SJSA1 (cell line): ENCODE measurements at regions not wholly inside any gene's neighbourhood (a gene's known extent, or its start where the extent isn't known, plus 50 kb on each side); places are given as distances from the start of the nearest gene placed in this dataset.
"Not testable (repeated sequence)": the region's sequence is repeated elsewhere in the genome, so short reads cannot be mapped to it uniquely, and the experiment has no call there.

Experiments used
- DNase-seq, 2 experiments: peaks; one replicate each; pipeline ENCODE4 v3.0.0-alpha.2; 2015 to 2020; ENCODE audit warnings: low spot score in 2 of 2, low read depth in 1 of 2
- H3K27ac ChIP-seq: fragments of 250-450 bp; sonication (Bioruptor Pico); 2 replicates; pipeline ENCODE4 v1.5.1; 2020; ENCODE audit warnings: mild to moderate bottlenecking, moderate library complexity
- H3K27me3 ChIP-seq: fragments of 250-450 bp; sonication (Bioruptor Pico); replicated peaks from 2 replicates; pipeline ENCODE4 v1.5.1; 2020; ENCODE audit warnings: mild to moderate bottlenecking, moderate library complexity
- H3K36me3 ChIP-seq: fragments of 250-450 bp; sonication (Bioruptor Pico); 2 replicates; pipeline ENCODE4 v1.5.1; 2020; ENCODE audit warnings: mild to moderate bottlenecking
- H3K4me1 ChIP-seq: fragments of 250-450 bp; sonication (Bioruptor Pico); replicated peaks from 2 replicates; pipeline ENCODE4 v1.6.1; 2021; ENCODE audit warnings: mild to moderate bottlenecking
- H3K4me3 ChIP-seq: fragments of 250-450 bp; sonication (Bioruptor Pico); 2 replicates; pipeline ENCODE4 v1.5.1; 2020; ENCODE audit warnings: mild to moderate bottlenecking
- H3K9me3 ChIP-seq: fragments of 250-450 bp; sonication (Bioruptor Pico); replicated peaks from 2 replicates; pipeline ENCODE4 v1.5.1; 2020; ENCODE audit warnings: mild to moderate bottlenecking

DNA sequence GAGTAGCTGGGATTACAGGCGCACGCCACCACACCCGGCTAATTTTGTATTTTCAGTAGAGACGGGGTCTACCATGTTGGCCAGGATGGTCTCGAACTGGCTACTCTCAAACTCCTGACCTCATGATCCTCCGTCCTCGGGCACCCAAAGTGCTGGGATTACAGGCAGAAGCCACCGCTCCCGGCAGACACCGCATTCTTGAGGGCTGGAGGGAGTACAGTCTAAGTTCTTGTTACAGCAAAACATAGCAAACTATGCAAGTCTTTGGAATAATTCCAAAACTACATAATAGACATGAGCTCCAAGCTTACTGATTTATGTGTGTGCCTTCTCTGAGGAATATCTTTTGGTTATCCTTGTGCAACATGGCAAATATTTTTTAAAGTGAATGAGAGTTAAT is 299.1 kb upstream of the ZNF658 start:
- H3K4me3 ChIP-seq, H3K9me3 ChIP-seq, H3K4me1 ChIP-seq, H3K36me3 ChIP-seq, H3K27ac ChIP-seq, H3K27me3 ChIP-seq: not testable (repeated sequence)
- peak; percentile 0 to 16 for DNase-seq

DNA sequence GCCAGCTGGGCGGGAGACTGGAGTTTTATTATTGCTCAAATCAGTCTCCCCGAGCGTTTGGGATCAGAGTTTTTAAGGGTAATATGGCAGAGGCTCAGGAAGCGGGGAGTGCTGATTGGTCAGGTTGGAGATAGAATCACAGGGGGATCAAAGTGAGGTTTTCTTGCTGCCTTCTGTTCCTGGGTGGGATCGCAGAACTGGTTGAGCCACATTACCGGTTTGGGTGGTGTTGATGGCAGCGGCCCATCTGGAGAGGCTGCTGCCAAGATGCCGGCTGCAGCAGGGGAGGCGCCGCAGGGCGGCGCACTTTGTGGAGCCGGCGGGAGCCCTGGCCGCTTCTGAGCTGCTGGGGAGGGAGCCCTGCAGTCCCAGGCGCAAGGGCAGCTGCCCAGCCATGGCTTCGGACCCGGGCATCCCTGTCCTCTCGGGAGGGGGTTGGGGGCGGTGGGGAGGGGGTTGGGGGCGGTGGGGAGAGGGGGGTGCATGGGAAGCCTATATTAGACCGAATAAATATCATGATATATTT is 268.9 kb upstream of the ZNF658 start:
- not testable (repeated sequence) for H3K4me1 ChIP-seq, H3K36me3 ChIP-seq, H3K27me3 ChIP-seq, H3K4me3 ChIP-seq, H3K9me3 ChIP-seq, DNase-seq, H3K27ac ChIP-seq

DNA sequence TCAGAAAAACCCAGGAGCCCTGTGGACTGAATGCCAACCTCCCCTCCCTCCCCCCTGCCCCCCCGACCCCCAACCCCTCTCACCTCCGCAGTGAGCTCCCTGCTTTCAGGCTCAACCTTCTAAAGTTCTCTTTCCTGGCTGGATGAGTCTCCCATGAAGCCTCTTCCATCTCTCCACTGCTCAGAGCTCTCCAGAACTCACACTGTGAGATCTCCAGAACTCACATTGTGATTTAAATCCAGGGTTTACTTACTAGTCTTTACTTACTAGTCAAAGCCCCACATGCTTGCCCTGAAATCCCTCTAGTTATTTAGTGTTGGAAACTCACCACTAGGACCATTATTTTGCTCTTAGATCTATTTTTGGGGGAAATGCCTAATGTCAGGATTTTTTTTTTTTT is 252.8 kb upstream of the ZNF658 start:
- DNase-seq, H3K4me3 ChIP-seq, H3K4me1 ChIP-seq, H3K9me3 ChIP-seq, H3K27ac ChIP-seq, H3K27me3 ChIP-seq, H3K36me3 ChIP-seq: not testable (repeated sequence)

DNA sequence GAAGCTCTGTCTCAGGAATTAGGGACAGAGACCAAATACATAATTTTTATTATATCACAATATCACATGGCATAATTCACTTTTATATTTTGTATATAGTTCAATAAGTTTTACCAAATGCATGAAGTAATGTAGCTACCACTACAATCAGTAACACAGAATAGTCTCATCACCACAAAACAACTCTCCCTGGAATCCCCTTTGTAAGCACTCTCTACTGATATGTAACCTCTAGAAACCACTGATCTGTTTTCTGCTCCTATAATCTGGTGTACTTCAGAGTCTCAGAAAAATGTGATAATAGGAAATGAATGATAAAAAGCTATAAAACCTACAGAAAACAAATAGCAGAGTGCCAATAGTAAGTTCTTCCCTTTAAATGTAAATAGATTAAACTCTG is 210.3 kb upstream of the ZNF658 start:
- H3K27me3 ChIP-seq, H3K4me3 ChIP-seq, DNase-seq, H3K4me1 ChIP-seq, H3K27ac ChIP-seq, H3K36me3 ChIP-seq, H3K9me3 ChIP-seq: not testable (repeated sequence)

DNA sequence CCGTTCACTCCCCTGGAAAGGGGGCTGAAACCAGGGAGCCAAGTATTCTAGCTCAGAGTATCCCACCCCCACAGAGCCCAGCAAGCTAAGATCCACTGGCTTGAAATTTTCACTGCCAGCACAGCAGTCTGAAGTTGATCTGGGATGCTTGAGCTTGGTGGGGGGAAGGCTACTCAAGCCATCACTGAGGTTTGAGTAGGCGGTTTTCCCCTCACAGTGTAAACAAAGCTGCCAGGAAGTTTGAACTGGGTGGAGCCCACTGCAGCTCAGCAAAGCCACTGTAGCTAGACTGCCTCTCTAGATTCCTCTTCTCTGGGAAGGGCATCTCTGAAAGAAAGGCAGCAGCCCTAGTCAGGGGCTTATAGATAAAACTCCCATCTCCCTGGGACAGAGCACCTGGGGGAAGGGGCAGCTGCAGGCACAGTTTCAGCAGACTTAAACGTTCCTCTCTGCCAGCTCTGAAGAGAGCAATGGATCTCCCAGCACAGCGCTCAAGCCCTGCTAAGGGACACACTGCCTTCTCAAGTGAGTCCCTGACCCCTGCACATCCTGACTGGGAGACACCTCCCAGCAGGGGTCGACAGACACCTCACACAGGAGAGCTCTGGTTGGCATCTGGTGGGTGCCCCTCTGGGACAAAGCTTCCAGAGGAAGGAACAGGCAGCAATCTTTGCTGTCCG is 204.8 kb upstream of the ZNF658 start:
- H3K27ac ChIP-seq = not testable (repeated sequence)

DNA sequence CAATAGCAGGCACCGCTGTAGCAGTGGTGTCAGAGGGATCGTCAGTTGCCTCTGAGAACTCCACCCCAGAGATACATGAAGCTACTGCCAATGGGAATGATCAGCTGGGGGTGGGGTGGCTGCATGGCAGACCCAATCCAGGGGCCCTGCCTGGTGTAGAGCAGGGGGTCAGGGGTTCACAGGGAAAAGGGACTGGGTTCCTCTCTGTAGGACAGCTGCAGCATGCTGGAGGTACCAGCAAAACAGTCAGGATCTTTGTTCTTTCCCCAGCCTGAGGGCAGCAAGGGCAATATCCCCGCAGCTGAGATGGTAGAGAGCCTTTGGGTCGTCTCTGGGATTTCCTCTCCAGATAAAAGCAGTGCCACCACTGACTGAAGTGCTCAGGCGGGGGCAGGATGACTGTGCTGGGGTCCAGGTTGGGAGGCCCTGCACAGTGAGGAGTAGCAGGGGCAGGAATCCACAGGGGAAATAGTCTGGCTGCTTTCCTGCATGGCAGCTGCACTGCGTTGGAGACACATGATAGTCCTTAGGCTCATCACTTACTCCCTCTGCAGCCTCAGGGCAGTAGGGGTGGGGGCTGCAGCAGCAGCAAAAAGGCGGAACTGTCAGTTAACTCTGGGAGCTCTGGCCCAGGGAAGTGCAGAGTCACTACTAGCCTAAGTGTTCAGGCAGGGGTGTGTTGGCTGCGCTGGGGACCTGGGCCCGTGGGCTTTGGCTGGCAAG is 203.0 kb upstream of the ZNF658 start:
- not testable (repeated sequence) for H3K9me3 ChIP-seq, H3K36me3 ChIP-seq, H3K4me3 ChIP-seq, H3K4me1 ChIP-seq, H3K27ac ChIP-seq, DNase-seq, H3K27me3 ChIP-seq

More for the DNA sequence above, 204.8 kb upstream of the ZNF658 start:
- not testable (repeated sequence) for H3K27me3 ChIP-seq, H3K4me3 ChIP-seq, DNase-seq, H3K36me3 ChIP-seq, H3K4me1 ChIP-seq, H3K9me3 ChIP-seq

DNA sequence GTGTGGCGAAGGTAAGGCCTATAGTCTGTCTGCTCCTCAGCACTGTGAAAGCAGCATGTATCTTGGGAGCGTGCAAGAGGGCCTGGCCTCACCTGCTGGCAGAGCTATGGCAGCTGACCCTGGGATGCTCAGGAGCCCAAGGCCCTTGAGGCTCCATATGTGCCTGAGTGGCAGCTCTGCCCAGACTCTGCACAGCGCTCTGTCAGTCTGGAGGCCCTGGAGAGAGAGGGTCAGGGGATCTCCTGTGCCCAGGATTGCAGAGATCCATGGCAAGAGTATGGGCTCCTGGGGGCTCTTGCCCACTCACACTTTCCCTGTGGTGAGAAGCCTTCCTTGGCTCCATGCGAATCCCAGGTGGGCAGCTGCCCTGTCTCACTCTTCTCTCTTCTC is 202.5 kb upstream of the ZNF658 start:
- not testable (repeated sequence) for H3K4me3 ChIP-seq, H3K36me3 ChIP-seq, H3K9me3 ChIP-seq, DNase-seq, H3K4me1 ChIP-seq, H3K27me3 ChIP-seq, H3K27ac ChIP-seq

DNA sequence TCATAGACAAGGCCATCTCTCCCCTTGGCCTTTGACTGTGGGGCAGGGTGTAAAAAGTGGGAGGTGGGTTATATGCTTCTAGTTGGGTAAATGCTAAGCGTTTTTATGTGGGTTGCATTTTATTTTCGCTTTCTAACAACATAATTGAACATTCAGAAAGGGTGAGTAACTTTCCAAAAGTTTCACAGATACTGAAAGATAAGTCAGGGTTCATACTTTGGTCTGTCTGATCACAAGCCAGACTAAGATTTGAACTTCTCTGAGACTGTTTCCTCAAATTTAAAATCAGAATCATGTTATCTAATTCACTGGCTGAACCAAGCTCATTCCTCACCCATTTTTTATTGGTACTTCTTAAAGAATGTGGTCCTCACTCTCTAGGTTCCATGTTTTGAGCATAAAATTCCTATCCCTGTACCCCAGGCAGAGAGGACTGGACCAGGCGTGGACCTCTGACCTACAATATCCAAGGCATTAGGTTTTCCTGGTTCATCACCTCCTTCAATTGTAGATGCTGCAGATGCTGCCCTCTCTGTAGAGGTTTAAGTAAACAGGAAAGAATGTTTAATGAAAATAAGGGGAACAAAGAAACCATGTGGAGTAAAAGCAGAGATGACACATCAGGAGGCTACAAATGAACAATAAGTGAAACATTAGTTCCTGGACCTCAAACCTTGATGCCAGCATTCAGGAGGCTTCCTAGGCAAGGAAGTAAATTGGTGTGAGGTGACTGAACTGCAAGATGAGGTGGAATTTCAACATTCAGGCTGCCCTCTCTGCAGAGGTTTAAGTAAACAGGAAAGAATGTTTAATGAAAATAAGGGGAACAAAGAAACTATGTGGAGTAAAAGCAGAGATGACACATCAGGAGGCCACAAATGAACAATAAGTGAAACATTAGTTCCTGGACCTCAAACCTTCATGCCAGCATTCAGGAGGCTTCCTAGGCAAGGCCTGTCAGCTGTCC is 198.8 kb upstream of the ZNF658 start:
- not testable (repeated sequence) for H3K36me3 ChIP-seq, DNase-seq, H3K9me3 ChIP-seq, H3K27me3 ChIP-seq, H3K4me3 ChIP-seq, H3K4me1 ChIP-seq, H3K27ac ChIP-seq

DNA sequence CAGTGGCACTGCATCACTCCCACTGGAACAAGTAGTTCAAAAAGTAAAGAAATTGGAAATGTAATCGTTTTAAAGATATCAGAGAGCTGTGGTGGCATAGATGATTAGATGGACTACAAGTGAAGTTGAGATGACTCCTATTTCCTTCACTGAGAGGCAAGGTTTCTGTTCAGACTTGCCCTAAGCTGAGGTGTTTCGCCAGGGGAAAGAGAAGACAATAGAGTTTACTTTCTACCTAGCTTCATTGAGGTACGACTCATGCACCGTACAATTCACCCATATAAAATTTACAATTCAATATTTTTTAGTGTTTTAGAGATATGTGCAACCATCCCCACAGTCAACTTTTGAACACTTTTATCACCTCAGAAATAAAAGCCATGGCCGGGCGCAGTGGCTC is 189.0 kb upstream of the ZNF658 start:
- not testable (repeated sequence) for DNase-seq, H3K9me3 ChIP-seq, H3K27me3 ChIP-seq, H3K4me3 ChIP-seq, H3K4me1 ChIP-seq, H3K27ac ChIP-seq, H3K36me3 ChIP-seq

DNA sequence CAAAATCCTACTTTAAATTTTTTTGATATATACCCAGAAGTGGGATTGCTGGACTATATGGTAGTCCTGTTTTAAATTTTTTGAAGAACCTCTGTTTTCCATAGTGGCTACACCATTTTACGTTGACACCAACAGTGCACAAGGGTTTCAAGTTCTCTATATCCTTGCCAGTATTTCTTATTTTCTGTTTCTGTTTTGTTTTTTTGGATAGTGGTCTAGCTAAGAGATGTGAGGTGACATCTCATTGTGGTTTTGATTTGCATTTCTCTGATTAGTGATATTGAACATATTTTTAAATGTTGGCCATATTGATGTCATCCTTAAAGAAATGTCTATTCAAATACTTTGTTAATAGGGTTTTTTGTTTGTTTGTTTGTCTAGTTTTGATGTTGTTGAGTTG is 187.7 kb upstream of the ZNF658 start:
- H3K4me3 ChIP-seq, H3K4me1 ChIP-seq, H3K36me3 ChIP-seq, DNase-seq, H3K27me3 ChIP-seq, H3K9me3 ChIP-seq, H3K27ac ChIP-seq: not testable (repeated sequence)

DNA sequence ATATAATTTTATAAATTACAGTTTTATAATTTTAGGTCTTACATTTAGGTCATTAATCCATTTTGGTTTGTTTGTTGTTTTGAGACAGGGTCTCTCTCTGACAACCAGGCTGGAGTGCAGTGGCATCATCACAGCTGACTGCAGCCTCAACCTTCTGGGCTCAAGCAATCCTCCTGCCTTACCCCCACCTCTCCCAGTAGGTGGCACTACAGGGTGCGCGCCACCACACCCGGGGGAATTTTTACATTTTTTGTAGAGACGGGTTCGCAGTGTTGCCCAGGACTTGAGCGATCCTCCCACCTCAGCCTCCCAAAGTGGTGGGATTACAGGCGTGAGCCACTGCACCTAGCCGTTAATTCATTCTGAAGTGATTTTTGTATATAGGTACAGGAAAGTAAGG is 187.0 kb upstream of the ZNF658 start:
- DNase-seq, H3K27ac ChIP-seq, H3K36me3 ChIP-seq, H3K4me3 ChIP-seq, H3K9me3 ChIP-seq, H3K27me3 ChIP-seq, H3K4me1 ChIP-seq: not testable (repeated sequence)

DNA sequence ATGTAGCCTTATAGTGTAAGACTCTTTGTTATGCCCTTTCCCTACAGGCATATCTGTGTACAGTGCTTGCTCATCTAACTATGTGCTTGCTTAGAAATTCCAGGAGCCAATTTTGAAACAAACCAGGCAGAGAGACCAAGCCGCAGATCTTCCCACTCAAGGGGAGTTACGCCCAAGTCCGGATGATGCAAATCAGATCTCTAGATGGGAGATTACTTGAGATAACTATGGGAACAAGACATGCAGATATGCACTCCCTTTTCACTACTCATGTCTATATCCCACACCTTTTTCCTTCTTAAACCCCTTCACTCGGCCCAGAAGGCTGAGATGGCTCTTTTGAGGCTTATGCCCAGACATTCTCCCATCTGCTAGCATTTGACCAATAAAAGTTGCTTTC is 179.7 kb upstream of the ZNF658 start:
- not testable (repeated sequence) for H3K27ac ChIP-seq, H3K36me3 ChIP-seq, H3K4me3 ChIP-seq, DNase-seq, H3K9me3 ChIP-seq, H3K27me3 ChIP-seq, H3K4me1 ChIP-seq

DNA sequence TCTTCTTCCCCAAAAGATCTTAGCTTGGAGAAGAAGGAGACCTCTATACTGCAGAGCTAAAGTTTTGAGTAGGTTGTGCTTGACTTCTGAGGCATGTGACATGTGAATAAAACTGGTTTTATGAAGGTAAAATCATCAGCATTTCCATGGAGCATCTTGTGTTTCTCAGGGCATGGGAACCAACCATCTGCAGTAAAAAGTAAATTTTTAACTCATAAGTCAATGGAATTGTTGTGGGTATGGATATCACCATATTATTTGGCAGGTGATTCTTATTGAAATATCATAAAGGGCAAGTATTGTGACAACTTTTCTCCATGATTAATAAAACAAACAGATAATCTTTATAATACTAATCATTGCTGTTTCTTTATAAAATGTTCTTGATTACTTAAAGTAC is 173.0 kb upstream of the ZNF658 start:
- not testable (repeated sequence) for H3K27ac ChIP-seq, H3K4me1 ChIP-seq, H3K27me3 ChIP-seq, DNase-seq, H3K4me3 ChIP-seq, H3K9me3 ChIP-seq, H3K36me3 ChIP-seq

DNA sequence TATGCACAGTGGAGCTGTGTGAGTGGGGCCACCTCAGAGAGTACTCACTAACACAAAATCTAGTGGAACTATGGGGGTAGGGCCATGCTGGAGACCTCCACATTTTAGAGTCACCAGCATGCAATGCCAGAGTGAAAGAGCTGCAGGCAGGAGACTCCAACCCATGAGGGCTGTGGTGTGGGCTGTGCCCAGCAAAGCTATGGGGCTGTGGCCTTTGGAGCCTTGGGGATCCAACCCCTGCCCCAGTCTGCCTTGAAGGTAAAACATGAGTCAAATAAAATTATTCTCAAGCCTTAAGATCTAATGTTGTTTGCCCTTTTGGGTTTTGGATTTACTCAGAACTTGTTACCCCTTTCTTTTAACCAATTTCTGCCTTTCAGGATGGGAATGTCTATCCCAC is 163.8 kb upstream of the ZNF658 start:
- H3K27ac ChIP-seq, H3K27me3 ChIP-seq, DNase-seq, H3K4me3 ChIP-seq, H3K36me3 ChIP-seq, H3K9me3 ChIP-seq, H3K4me1 ChIP-seq: not testable (repeated sequence)
